ENCODE measurements at regions not wholly inside any gene's neighbourhood (a gene's known extent, or its start where the extent isn't known, plus 50 kb on each side); places are given as distances from the start of the nearest gene placed in this dataset.
"Not testable (repeated sequence)": the region's sequence is repeated elsewhere in the genome, so short reads cannot be mapped to it uniquely, and the experiment has no call there.

GRCh38 chr10:64261676-64262075, 740.5 kb downstream of the REEP3 start:
- no peak for DNase-seq

DNA sequence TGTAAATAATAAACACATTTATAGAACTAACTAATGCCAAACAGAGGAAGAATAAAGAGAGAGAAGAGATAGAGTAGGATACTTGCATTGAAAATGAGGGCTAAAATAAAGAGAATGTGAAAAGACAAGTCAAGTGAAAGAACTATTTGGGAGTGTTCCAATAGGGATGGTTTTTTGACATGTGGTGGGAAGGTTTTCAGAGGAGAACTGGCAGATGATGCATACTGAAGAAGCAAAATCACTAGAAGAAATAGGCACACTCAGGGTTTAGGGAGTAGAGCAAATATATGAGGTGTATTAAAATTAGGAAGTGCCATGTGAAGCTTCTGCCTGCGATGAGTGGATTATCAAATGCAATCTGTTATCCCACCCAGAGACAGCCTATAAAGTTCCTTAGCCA, 744.8 kb downstream of the REEP3 start:
- no peak for DNase-seq

DNA sequence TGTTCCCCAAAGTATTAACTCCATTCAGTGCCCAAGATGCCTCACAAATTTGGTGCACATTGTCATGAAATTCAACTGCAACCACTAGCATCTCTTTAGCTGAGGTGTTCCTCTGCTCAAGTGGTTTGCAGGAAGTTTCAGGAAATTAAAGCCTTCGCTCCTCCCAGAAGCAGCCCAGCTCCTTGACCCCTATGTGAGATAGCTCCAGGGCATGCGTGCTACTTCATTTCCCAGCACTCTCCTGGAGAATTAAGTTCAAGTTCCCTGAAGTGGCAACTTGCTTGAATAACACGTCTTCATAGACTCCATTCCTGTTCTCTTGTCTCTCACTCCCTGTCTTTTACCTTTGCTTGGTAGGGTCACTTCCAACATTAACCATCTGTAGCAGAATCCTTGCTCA, 750.3 kb downstream of the REEP3 start:
- DNase-seq = no peak

GRCh38 chr10:64271983-64272382, 750.8 kb downstream of the REEP3 start:
- no peak for DNase-seq

DNA sequence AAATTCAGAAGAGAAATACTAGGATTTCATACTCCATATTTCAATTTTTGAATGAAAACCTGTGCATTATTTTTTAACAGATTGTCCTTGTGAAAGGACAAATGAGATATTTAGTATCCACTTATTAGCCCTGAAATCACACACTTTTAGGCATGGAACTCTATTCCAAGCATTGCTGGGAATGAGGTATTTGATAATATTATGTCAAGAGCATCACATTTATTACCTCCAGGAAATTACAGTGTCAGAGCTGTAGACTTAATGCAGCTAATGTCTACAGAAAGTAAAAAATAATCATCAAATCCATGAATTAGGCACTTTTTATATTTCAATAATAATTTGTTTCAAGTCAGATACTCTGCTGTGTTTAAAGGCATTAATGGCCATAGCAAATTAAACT, 753.8 kb downstream of the REEP3 start:
- no peak for DNase-seq

DNA sequence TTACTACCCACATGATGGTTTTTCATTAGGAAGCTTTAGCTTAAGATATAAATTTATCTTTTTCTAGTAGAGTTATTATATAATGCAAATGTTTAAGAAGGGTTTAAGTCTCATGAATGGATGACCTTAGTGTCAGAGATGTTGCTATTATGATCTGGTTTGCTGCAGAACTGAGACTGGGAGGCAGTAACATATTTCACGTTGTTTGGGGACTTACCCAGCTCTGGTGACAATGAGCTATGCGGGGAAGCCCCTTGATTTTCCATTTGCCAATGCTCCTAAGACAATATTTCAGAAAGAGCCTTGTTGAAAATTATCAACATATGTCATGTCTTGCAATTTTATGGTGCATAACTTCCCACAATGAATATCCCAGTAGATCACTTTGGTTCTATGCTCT, 754.6 kb downstream of the REEP3 start:
- no peak for DNase-seq

DNA sequence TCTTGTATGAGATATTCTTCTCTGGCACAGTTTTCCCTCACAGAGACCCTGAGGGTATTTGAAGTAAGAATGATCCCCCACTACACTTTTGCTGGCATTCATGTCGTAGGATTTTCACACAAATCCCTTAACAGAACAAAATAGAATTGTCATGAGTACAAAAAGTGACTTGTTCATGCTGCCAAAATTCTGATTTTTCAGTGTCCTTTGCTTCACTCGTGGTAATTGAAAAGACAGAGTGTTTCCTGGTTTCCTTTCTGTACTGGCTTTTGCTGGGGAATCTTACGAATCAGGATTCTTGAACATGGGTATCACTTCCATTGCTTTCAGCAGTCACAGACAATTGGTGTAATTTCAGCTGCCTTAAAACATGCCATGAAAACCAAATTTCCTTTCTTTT, 756.3 kb downstream of the REEP3 start:
- DNase-seq = no peak

DNA sequence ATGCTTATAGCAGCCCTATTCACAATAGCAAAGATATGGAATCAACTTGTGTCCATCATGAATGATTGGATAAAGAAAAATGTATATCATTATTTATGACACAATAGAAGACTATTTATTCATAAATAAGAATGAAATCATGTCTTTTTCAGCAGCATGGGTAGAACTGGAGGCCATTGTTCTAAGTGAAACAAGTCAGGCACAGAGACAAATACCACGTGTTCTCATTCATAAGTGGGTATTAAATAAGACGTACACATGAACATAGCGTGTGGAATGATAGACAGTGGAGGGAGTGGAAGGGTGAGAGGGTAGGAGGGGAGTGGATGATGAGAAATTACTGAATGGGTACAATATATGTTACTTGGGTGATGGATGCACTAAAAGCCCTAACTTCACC, 762.4 kb downstream of the REEP3 start:
- no peak for DNase-seq

GRCh38 chr10:64286533-64286932, 765.3 kb downstream of the REEP3 start:
- no peak for DNase-seq

DNA sequence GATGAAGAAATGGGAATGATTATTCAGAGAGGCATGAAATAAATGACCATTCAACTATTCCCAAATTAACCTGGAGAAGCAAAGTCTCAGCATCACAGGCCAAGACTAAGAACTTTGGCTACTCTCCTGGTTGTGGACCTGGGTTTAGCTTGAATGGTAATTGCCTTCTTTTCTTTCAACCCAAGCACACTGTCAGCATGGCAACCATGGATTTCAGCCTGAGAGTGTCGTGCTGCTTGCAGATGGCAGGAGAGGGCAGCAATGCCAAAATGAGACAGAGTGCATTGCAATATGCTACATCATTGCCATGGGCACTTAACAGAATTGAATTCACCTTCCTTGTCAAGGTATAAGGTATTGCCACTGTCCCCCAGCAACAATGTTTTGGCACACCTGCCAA, 767.2 kb downstream of the REEP3 start:
- no peak for DNase-seq

DNA sequence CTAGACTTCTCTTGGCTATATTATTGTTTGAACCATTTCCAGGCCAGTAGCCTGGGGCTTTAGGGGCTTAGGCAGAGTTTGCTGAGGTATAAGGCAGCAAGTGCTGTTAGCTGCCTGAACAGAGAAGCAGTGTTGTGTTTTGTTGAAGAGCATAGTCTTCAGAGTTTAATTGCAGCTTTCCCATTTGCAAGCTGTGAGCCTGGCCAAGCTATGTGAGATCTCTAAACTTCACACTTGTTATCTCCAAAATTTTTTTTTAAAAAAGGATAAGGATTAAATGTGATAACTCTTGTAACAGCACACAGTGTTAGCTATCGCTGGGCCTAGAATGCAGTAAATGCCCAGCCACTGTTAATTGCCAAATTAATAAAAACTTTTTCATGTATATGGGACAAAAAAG, 782.4 kb downstream of the REEP3 start:
- no peak for DNase-seq

GRCh38 chr10:64306729-64307327, 785.6 kb downstream of the REEP3 start:
- no peak for DNase-seq

GRCh38 chr10:64312876-64313275, 791.7 kb downstream of the REEP3 start:
- no peak for DNase-seq

- DNase-seq = no peak
These were observed 792.8 kb downstream of the REEP3 start for GRCh38 chr10:64313967-64314366.

DNA sequence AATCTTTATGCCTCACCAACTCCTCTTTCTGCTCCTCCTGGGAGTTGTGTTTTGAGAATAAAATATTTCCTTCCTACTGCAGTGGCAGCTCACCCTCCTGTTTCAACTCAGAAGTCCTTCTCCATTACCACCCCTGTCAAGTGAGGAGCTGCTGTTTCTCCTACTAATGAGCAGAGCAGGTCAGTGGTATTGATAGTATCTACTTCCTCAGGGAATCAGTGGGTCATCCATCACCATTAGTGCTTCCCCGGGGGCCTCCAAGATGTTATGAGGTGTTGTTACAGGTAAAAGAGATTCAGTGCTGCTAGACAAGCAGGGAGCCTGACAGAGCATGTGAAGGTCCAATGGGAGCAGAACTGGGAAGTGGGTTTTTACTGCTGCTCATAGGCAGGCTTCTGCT, 795.2 kb downstream of the REEP3 start:
- DNase-seq = no peak

GRCh38 chr10:64316833-64317232, 795.6 kb downstream of the REEP3 start:
- no peak for DNase-seq

GRCh38 chr10:64320448-64320847, 799.2 kb downstream of the REEP3 start:
- no peak for DNase-seq

DNA sequence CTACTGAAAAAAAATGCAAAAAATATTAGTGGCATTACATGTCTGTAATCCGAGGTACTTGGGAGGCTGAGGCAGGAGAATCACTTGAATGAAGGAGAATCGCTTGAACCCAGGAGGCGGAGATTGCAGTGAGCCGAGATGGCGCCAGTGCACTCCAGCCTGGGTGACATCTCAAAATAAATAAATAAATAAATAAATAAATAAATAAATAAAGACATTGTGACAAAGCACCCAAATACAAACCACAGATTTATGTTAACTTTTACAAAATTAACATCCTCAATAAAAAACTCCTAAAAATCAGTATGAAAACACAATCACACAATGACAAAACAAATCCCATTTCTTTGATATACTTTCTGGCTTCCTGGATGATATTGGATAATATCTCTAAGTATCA, 808.3 kb downstream of the REEP3 start:
- no peak for DNase-seq

DNA sequence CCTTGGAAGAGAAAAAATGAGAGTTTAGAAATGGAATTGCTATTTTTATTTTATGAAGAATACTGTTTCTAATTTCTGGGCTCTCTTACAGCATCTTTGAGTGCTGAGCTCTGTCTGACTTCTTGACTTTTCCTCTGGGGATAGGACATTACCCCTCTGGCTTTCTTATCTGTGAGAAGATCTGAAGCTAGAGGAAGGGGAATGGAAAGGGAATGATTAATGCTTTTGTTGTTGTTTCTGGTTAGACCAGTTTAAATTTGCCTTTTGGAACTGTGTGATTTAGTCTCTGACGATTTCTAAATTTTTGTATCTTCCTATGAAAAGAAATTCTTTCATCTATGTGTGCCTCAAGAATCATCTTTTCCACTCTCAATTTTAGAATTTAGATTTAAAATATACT, 811.4 kb downstream of the REEP3 start:
- DNase-seq = no peak

DNA sequence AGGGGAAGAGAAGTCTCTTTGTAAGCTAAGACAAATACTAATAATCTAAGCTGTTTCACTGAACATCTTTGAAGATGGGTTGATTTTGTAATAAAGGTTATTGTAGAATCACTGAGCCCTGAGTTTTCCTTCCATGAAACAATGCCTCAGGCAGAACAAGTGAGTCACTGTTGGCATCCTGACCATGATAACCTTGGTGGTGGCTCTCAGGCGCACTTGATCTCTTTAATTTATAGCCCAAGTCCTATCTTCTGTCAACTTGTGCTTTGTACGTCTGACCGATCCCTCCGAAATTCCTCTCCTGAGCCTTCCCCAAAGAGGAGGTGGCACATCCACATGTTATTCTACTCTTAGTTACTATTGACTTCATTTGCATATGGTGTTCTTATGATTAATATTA, 812.9 kb downstream of the REEP3 start:
- no peak for DNase-seq

- no peak for DNase-seq
These were observed 823.0 kb downstream of the REEP3 start for GRCh38 chr10:64344211-64344610.

DNA sequence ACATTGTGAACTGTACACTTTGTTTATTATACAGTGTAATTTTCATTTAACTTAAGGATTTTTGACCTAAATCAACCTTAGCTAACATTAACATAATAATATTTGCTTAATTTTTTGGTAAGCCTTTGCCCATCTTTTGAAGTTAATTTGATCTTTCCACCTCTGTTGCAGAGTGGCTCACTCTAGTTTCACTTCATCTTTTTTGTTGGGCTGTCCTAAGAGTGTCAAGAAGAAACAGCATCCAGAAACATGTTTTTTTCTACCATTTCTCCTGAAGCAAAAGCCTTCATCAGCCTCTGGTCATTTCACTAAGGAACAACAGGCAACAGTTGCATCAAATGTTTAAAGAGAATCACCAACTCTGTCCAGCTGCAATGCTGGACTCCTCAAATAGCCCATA, 824.7 kb downstream of the REEP3 start:
- DNase-seq = no peak

DNA sequence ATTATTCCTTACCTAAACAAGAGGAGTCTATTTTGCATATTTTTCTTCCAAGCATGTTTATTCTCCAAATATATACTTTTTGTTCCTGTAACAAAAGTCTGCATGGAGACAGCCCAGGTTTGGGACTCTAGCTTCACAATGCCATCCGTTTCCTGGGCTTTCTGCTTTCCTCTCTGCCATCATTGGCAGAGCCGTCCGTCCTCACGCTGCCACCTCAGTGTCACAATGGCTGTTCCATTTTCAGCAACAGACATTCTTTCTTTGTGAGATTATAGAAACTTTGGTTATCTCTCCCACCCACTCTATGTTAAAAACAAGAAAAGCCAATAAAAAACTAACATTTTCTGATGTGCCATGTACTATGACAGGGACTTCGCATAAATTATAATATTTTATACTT, 825.2 kb downstream of the REEP3 start:
- no peak for DNase-seq

GRCh38 chr10:64350665-64351064, 829.5 kb downstream of the REEP3 start:
- DNase-seq = no peak

GRCh38 chr10:64358907-64359306, 837.7 kb downstream of the REEP3 start:
- DNase-seq = no peak

DNA sequence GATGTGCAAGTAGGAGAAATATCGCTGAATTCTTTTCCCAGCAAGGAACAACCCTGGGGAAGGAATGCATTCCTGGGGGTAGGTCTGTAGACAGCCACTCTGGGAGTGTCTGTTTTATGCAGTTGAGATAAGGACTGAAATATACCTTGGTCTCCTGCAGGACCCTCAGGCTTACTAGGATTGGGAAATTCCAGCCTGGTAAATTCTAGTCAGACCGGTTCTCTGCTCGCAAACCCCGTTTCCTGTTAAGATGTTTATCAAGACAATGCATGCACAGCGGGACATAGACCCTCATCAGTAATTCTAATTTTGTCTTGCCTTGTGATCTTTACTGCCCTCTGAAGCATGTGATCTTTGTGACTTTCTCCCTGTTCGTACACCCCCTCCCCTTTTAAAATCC, 839.0 kb downstream of the REEP3 start:
- not testable (repeated sequence) for DNase-seq
